H1 (cell line): ENCODE measurements at regions not wholly inside any gene's neighbourhood (a gene's known extent, or its start where the extent isn't known, plus 50 kb on each side); places are given as distances from the start of the nearest gene placed in this dataset.

ENCODE experiments used
- CTCF ChIA-PET: fragments of 300-600 bp; sonication (Branson Sonifier 250); formaldehyde crosslinking; loops from one replicate; lab custom pipeline; 2021; ENCODE audit not compliant: partially characterized antibody; lab: Charles Lee
- POLR2A ChIA-PET: fragments of 300-600 bp; sonication (Branson Sonifier 250); formaldehyde crosslinking; loops from one replicate; lab custom pipeline; 2021; ENCODE audit warnings: inconsistent platforms; ENCODE audit not compliant: partially characterized antibody; lab: Charles Lee
- DNase-seq, 2 experiments: peaks; one replicate each; pipeline versions ENCODE4 v3.0.0 to v3.0.0-alpha.2; 2010 to 2022; ENCODE audit warnings: low spot score in 2 of 2, low read depth in 1 of 2, mixed read lengths in 1 of 2
- FAIRE-seq: peaks from 2 replicates; lab custom pipeline; 2011; peaks lifted over from hg19 to GRCh38; lab: Jason Lieb, UNC
- H2AFZ ChIP-seq: 2 replicates; pipeline ENCODE4 v1.8.1; 2012; ENCODE audit warnings: low read length, inconsistent platforms
- H2AK5ac ChIP-seq: 2 replicates; pipeline ENCODE4 v1.6.1; 2013; ENCODE audit warnings: low read depth, low read length
- H2BK120ac ChIP-seq: replicated peaks from 2 replicates; pipeline ENCODE3; 2013; ENCODE audit warnings: low read depth, low read length, inconsistent platforms
- H2BK12ac ChIP-seq: 2 replicates; pipeline ENCODE4 v1.6.1; 2013; ENCODE audit warnings: low read depth, low read length
- H2BK15ac ChIP-seq: 2 replicates; pipeline ENCODE4 v1.6.1; 2013; ENCODE audit warnings: low read length
- H2BK20ac ChIP-seq: 2 replicates; pipeline ENCODE4 v1.6.1; 2013; ENCODE audit warnings: low read length
- H2BK5ac ChIP-seq: 2 replicates; pipeline ENCODE4 v1.6.1; 2013; ENCODE audit warnings: low read depth, low read length
- H3K14ac ChIP-seq: 2 replicates; pipeline ENCODE4 v1.6.1; 2013; ENCODE audit warnings: inconsistent platforms; ENCODE audit not compliant: insufficient read length
- H3K18ac ChIP-seq: 2 replicates; pipeline ENCODE4 v1.6.1; 2013; ENCODE audit warnings: low read length; ENCODE audit errors: extremely low read depth
- H3K23ac ChIP-seq: 2 replicates; pipeline ENCODE4 v1.6.1; 2013; ENCODE audit warnings: inconsistent platforms; ENCODE audit not compliant: insufficient read length
- H3K23me2 ChIP-seq: 2 replicates; pipeline ENCODE4 v1.6.1; 2013; ENCODE audit warnings: low read depth, low read length
- H3K27ac ChIP-seq: 2 replicates; pipeline ENCODE4 v1.6.1; 2011; ENCODE audit warnings: low read depth, low read length, inconsistent platforms
- H3K27me3 ChIP-seq, 4 experiments: replicated peaks in 1 of 4; 1 replicate in 1 of 4; 2 replicates in 3 of 4; pipeline versions ENCODE4 v1.6.1 to v1.8.1; 2011 to 2013; ENCODE audit warnings: low read length in 3 of 4, mild to moderate bottlenecking in 3 of 4, inconsistent platforms in 2 of 4, mixed read lengths in 2 of 4, moderate library complexity in 1 of 4; ENCODE audit not compliant: control insufficient read depth in 3 of 4, insufficient read depth in 3 of 4; ENCODE audit errors: extremely low read depth in 1 of 4
- H3K36me3 ChIP-seq, 4 experiments: 2 replicates each; pipeline versions ENCODE4 v1.6.1 to v1.8.1; 2011 to 2013; ENCODE audit warnings: mild to moderate bottlenecking in 4 of 4, low read length in 3 of 4, moderate library complexity in 2 of 4, control low read depth in 1 of 4, inconsistent platforms in 1 of 4; ENCODE audit not compliant: insufficient read depth in 4 of 4, control insufficient read depth in 2 of 4
- H3K4ac ChIP-seq: replicated peaks from 2 replicates; pipeline ENCODE3; 2013; ENCODE audit warnings: low read length, low read depth, mixed read lengths, inconsistent platforms; ENCODE audit not compliant: insufficient read length
- H3K4me1 ChIP-seq, 4 experiments: replicated peaks in 1 of 4; 1 replicate in 1 of 4; 2 replicates in 3 of 4; pipeline versions ENCODE4 v1.6.1 to v1.8.1; 2011 to 2013; ENCODE audit warnings: low read length in 3 of 4, inconsistent platforms in 2 of 4, mixed read lengths in 1 of 4; ENCODE audit not compliant: insufficient read depth in 4 of 4, control insufficient read depth in 3 of 4
- H3K4me2 ChIP-seq, 2 experiments: 2 replicates each; pipeline versions ENCODE4 v1.6.1 to v1.8.1; 2011 to 2013; ENCODE audit warnings: low read depth in 2 of 2, low read length in 2 of 2, control low read depth in 1 of 2, inconsistent platforms in 1 of 2, mild to moderate bottlenecking in 1 of 2; ENCODE audit not compliant: insufficient read depth in 1 of 2
- H3K4me3 ChIP-seq, 4 experiments: fragments of 200-600, 300-600 bp in 1 of 4; sonication (generic), shearing (Covaris generic), sonication (Bioruptor Twin) in 1 of 4; 2 replicates each; pipeline versions ENCODE4 v1.5.1 to v1.8.1; 2011 to 2016; ENCODE audit warnings: low read length in 4 of 4, low read depth in 3 of 4, control low read depth in 2 of 4, inconsistent platforms in 2 of 4, mild to moderate bottlenecking in 2 of 4, mixed read lengths in 1 of 4, moderate library complexity in 1 of 4; ENCODE audit not compliant: insufficient read depth in 2 of 4; ENCODE audit errors: extremely low read depth in 1 of 4
- H3K56ac ChIP-seq: replicated peaks from 2 replicates; pipeline ENCODE3; 2013; ENCODE audit warnings: low read depth, mild to moderate bottlenecking, mixed read lengths, low read length, inconsistent platforms; ENCODE audit not compliant: insufficient read length
- H3K79me1 ChIP-seq: 2 replicates; pipeline ENCODE4 v1.6.1; 2013; ENCODE audit warnings: low read depth, low read length, control low read depth
- H3K79me2 ChIP-seq, 2 experiments: 2 replicates each; pipeline versions ENCODE4 v1.6.1 to v1.8.1; 2012 to 2013; ENCODE audit warnings: low read length in 2 of 2, mild to moderate bottlenecking in 2 of 2, inconsistent platforms in 1 of 2; ENCODE audit not compliant: insufficient read depth in 2 of 2, control insufficient read depth in 1 of 2
- H3K9ac ChIP-seq, 4 experiments: replicated peaks in 1 of 4; 1 replicate in 1 of 4; 2 replicates in 3 of 4; pipeline versions ENCODE4 v1.6.1 to v1.8.1; 2011 to 2013; ENCODE audit warnings: low read depth in 3 of 4, low read length in 3 of 4, control low read depth in 2 of 4, mild to moderate bottlenecking in 2 of 4, moderate library complexity in 2 of 4, inconsistent platforms in 1 of 4; ENCODE audit errors: extremely low read depth in 1 of 4
- H3K9me3 ChIP-seq, 2 experiments: 2 replicates each; pipeline versions ENCODE4 v1.6.1 to v1.8.1; 2012 to 2013; ENCODE audit warnings: mild to moderate bottlenecking in 2 of 2, moderate library complexity in 2 of 2, control low read depth in 1 of 2, inconsistent platforms in 1 of 2, low read depth in 1 of 2, low read length in 1 of 2, mixed read lengths in 1 of 2; ENCODE audit not compliant: insufficient read depth in 2 of 2
- H4K20me1 ChIP-seq, 2 experiments: replicated peaks in 1 of 2; 2 replicates each; pipeline versions ENCODE3 to v1.8.1; 2011 to 2013; ENCODE audit warnings: inconsistent platforms in 2 of 2, low read length in 2 of 2, mild to moderate bottlenecking in 1 of 2; ENCODE audit not compliant: insufficient read depth in 2 of 2, control insufficient read depth in 1 of 2
- H4K5ac ChIP-seq: 2 replicates; pipeline ENCODE4 v1.6.1; 2013; ENCODE audit warnings: low read length, low read depth, mixed read lengths, inconsistent platforms; ENCODE audit not compliant: insufficient read length
- H4K8ac ChIP-seq: 2 replicates; pipeline ENCODE4 v1.8.0; 2013; ENCODE audit warnings: mild to moderate bottlenecking, moderate library complexity, low read length, inconsistent platforms; ENCODE audit not compliant: insufficient read depth; ENCODE audit errors: extremely low read depth
- H4K91ac ChIP-seq: replicated peaks from 2 replicates; pipeline ENCODE3; 2013; ENCODE audit warnings: low read length, mixed read lengths, inconsistent platforms; ENCODE audit not compliant: insufficient read length
- FOSL1 ChIP-seq: IDR thresholded peaks from 2 replicates; pipeline ENCODE4 v1.6.1; 2011; ENCODE audit warnings: mild to moderate bottlenecking, low read depth, low read length, moderate library complexity; ENCODE audit not compliant: insufficient read depth
- KDM1A ChIP-seq: fragments of 200-600, 300-600 bp; sonication (generic); IDR thresholded peaks from 2 replicates; pipeline ENCODE4 v1.7.1; 2016; ENCODE audit warnings: mild to moderate bottlenecking, low read length, borderline replicate concordance
- RFX5 ChIP-seq: IDR thresholded peaks from 2 replicates; pipeline ENCODE4 v1.6.1; 2011; ENCODE audit warnings: low read depth, low read length, improper control_type of control experiment, borderline replicate concordance
- SIX5 ChIP-seq: IDR thresholded peaks from 2 replicates; pipeline ENCODE4 v1.6.1; 2011; ENCODE audit warnings: mild to moderate bottlenecking, low read depth, low read length
- WGBS, 2 experiments: shearing (Covaris generic) in 1 of 2; methylation state at CpG; one replicate each; pipeline versions ENCODE4 v1.1.6 to v1.1.7; 2013 to 2015; ENCODE audit warnings: low lambda C conversion rate in 2 of 2, mixed read lengths in 2 of 2, inconsistent platforms in 1 of 2, low coverage in 1 of 2, missing lambda C conversion rate in 1 of 2; ENCODE audit not compliant: insufficient replicate concordance in 2 of 2, insufficient coverage in 1 of 2, insufficient read length in 1 of 2; ENCODE audit errors: extremely low coverage in 1 of 2, missing lambda C conversion rate in 1 of 2; 5-methylcytosine and 5-hydroxymethylcytosine counted together

GRCh38 chr1:53385276-53386225 is 57.7 kb upstream of the LRP8 start:
- TF ChIP-seq FOSL1 (no peak), SIX5 (no peak), KDM1A (peak; percentile 30; the same call in 1 of the 2 replicates), RFX5 (no peak)
- TF ChIP-seq, all 59 proteins: peak for 1
- Histone ChIP-seq H3K4ac (no peak overlapping the region), H3K36me3 (no peaks in the 10 kb centered on the region), H2BK120ac (no peak overlapping the region), H4K91ac (no peak overlapping the region), H3K4me2 (no peak overlapping the region), H3K4me3 (no peak overlapping the region), H3K9ac (no peak overlapping the region), H2BK20ac (0 out of 2 replicates have a peak overlapping the region, but pooled peaks have one; percentile 17), H2BK5ac (no peak overlapping the region), H3K56ac (no peak overlapping the region), H4K5ac (no peak overlapping the region), H3K18ac (no peak overlapping the region), H2BK15ac (0 out of 2 replicates have a peak overlapping the region, but pooled peaks have one; percentile 6), H2AFZ (no peak overlapping the region), H2AK5ac (no peak overlapping the region; the same call in 1 of the 2 replicates), H3K4me1 (peaks cover 0 to 4% (median 1%) of the 10 kb centered on the region in 4 experiments; a peak in 2 of 7 replicates), H3K14ac (no peak overlapping the region), H3K27me3 (peaks cover 0 to 6% (median 1%) of the 10 kb centered on the region in 4 experiments; a peak in 4 of 7 replicates), H3K9me3 (0 out of 4 replicates have a peak, but pooled peaks cover 0 to 2% of the 10 kb centered on the region in 2 experiments), H3K23ac (no peak overlapping the region), H3K27ac (no peak overlapping the region), H4K20me1 (no peaks in the 10 kb centered on the region), H3K23me2 (no peaks in the 10 kb centered on the region), H3K79me2 (no peaks in the 10 kb centered on the region), H3K79me1 (no peaks in the 10 kb centered on the region), H4K8ac (no peak overlapping the region), H2BK12ac (no peak overlapping the region)
- 92% methylated on average over 11 of the region's 11 CpGs; no CpG with 5 or more reads in 1 of the 2 experiments for WGBS, 2 experiments
- FAIRE-seq (no peak), DNase-seq (no peak)
- ChIA-PET CTCF (interaction anchor here (0.8 kb wide), 1 partner anchor 13 kb away, joined by 3 read pairs; no protein-coding TSS in a partner anchor), POLR2A (no interaction called here)
